Mesenchymal stem cell (in vitro differentiated cells and primary cell): ENCODE measurements at regions not wholly inside any gene's neighbourhood (a gene's known extent, or its start where the extent isn't known, plus 50 kb on each side); places are given as distances from the start of the nearest gene placed in this dataset.

Experiments used
- DNase-seq: peaks from one replicate; pipeline ENCODE4 v3.0.0-alpha.2; 2013
- H2AFZ ChIP-seq: one replicate; pipeline ENCODE4 v1.6.1; 2013; ENCODE audit warnings: low read depth, mild to moderate bottlenecking, control low read depth, inconsistent platforms, low read length, moderate library complexity
- H2AK5ac ChIP-seq: 2 replicates; pipeline ENCODE4 v1.6.1; 2013; ENCODE audit warnings: low read length, moderate library complexity, mild to moderate bottlenecking, inconsistent platforms; ENCODE audit not compliant: severe bottlenecking
- H2BK120ac ChIP-seq: one replicate; pipeline ENCODE4 v1.6.1; 2013; ENCODE audit warnings: low read depth, mild to moderate bottlenecking, inconsistent platforms, low read length, moderate library complexity
- H2BK12ac ChIP-seq, 2 experiments: one replicate each; pipeline ENCODE4 v1.6.1; 2013; ENCODE audit warnings: inconsistent platforms in 2 of 2, low read length in 2 of 2, mild to moderate bottlenecking in 2 of 2, moderate library complexity in 2 of 2, control low read depth in 1 of 2
- H2BK15ac ChIP-seq: one replicate; pipeline ENCODE4 v1.6.1; 2013; ENCODE audit warnings: mild to moderate bottlenecking, low read depth, inconsistent platforms; ENCODE audit not compliant: poor library complexity, severe bottlenecking
- H2BK5ac ChIP-seq: 2 replicates; pipeline ENCODE4 v1.6.1; 2013; ENCODE audit warnings: low read depth, mild to moderate bottlenecking, low read length, control low read depth, inconsistent platforms; ENCODE audit not compliant: poor library complexity, severe bottlenecking
- H3K14ac ChIP-seq, 2 experiments: one replicate each; pipeline ENCODE4 v1.6.1; 2013; ENCODE audit warnings: inconsistent platforms in 2 of 2, low read length in 2 of 2, control low read depth in 1 of 2, mild to moderate bottlenecking in 1 of 2, moderate library complexity in 1 of 2
- H3K18ac ChIP-seq, 2 experiments: one replicate each; pipeline ENCODE4 v1.6.1; 2013; ENCODE audit warnings: inconsistent platforms in 2 of 2, low read length in 2 of 2, control low read depth in 1 of 2, low read depth in 1 of 2, mild to moderate bottlenecking in 1 of 2
- H3K23ac ChIP-seq, 2 experiments: one replicate each; pipeline ENCODE4 v1.6.1; 2013; ENCODE audit warnings: inconsistent platforms in 2 of 2, low read length in 2 of 2, mild to moderate bottlenecking in 2 of 2, moderate library complexity in 2 of 2, control low read depth in 1 of 2
- H3K27ac ChIP-seq: 2 replicates; pipeline ENCODE4 v1.5.1; 2013; ENCODE audit warnings: mild to moderate bottlenecking, moderate library complexity, low read length, control low read depth, inconsistent platforms; ENCODE audit not compliant: poor library complexity, severe bottlenecking
- H3K27me3 ChIP-seq, 2 experiments: 2 replicates each; pipeline versions ENCODE4 v1.6.1 to v1.7.0; 2013; ENCODE audit warnings: low read length in 2 of 2, mild to moderate bottlenecking in 2 of 2, moderate library complexity in 2 of 2, control low read depth in 1 of 2, inconsistent platforms in 1 of 2; ENCODE audit not compliant: control insufficient read depth in 1 of 2, insufficient read depth in 1 of 2
- H3K36me3 ChIP-seq, 2 experiments: 2 replicates each; pipeline versions ENCODE4 v1.6.1 to v1.7.0; 2013; ENCODE audit warnings: low read length in 2 of 2, control low read depth in 1 of 2, inconsistent platforms in 1 of 2, low read depth in 1 of 2, mild to moderate bottlenecking in 1 of 2; ENCODE audit not compliant: insufficient read depth in 2 of 2, control insufficient read depth in 1 of 2
- H3K4ac ChIP-seq, 2 experiments: one replicate each; pipeline ENCODE4 v1.6.1; 2013; ENCODE audit warnings: inconsistent platforms in 2 of 2, low read length in 2 of 2, mild to moderate bottlenecking in 2 of 2, moderate library complexity in 2 of 2, control low read depth in 1 of 2, low read depth in 1 of 2
- H3K4me1 ChIP-seq: 2 replicates; pipeline ENCODE4 v1.6.1; 2013; ENCODE audit warnings: low read depth, low read length, control low read depth; ENCODE audit not compliant: control insufficient read depth, insufficient read depth
- H3K4me2 ChIP-seq: 2 replicates; pipeline ENCODE4 v1.6.1; 2013; ENCODE audit warnings: low read length, mild to moderate bottlenecking, inconsistent platforms; ENCODE audit not compliant: poor library complexity, severe bottlenecking
- H3K4me3 ChIP-seq, 2 experiments: 2 replicates each; pipeline versions ENCODE4 v1.5.1 to v1.7.0; 2013; ENCODE audit warnings: low read length in 2 of 2, mild to moderate bottlenecking in 2 of 2, control low read depth in 1 of 2, low read depth in 1 of 2; ENCODE audit not compliant: insufficient read depth in 1 of 2
- H3K79me1 ChIP-seq: replicated peaks from 2 replicates; pipeline ENCODE4 v1.6.1; 2013; ENCODE audit warnings: mild to moderate bottlenecking, control low read depth, low read length, inconsistent platforms; ENCODE audit not compliant: poor library complexity, severe bottlenecking
- H3K9ac ChIP-seq: 2 replicates; pipeline ENCODE4 v1.7.0; 2013; ENCODE audit warnings: mild to moderate bottlenecking, low read length, moderate library complexity
- H3K9me3 ChIP-seq: 2 replicates; pipeline ENCODE4 v1.7.0; 2013; ENCODE audit warnings: mild to moderate bottlenecking, low read length; ENCODE audit not compliant: control insufficient read depth
- H4K8ac ChIP-seq: one replicate; pipeline ENCODE4 v1.6.1; 2013; ENCODE audit warnings: inconsistent platforms, mild to moderate bottlenecking, low read length, moderate library complexity
- H4K91ac ChIP-seq: one replicate; pipeline ENCODE4 v1.6.1; 2013; ENCODE audit warnings: mild to moderate bottlenecking, low read length, inconsistent platforms
- WGBS: methylation state at CpG from one replicate; pipeline ENCODE4 v1.1.7; 2013; ENCODE audit warnings: mixed read lengths; 5-methylcytosine and 5-hydroxymethylcytosine counted together

DNA sequence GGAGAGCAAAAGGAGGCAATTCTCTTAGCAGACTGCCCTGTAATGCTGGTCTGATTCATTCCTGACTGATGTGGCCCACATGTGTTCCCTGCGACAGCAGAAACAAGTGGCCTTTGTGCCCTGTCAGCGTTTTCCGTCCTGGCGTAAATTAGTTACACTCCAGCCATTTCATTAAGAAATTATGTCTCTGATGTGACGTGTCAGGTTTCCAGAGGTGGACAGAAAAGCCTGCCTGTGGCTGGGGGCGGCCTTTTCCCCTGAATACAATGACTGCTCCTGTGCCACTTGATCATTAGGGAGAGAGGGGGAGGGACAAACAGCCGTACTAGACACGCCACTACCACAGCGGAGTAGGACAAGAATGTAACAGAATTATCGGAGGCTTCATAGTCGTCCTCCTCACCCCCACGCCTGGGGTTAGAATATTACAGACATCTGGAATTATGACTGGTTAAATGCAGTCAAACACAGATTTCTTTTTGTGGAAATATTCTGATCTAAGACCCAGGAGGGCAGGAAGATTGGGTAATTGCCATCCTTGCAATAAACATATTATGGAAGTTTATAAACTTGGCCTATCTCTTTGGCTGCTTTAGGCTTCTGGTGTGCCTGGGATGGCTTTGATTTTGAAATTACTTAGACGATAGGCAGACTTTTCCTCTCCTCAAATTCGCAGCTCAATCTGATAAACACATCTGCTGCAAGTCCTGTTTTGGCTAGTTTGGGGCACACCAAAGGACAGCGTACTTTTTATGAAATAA, 146.2 kb upstream of the BCOR start:
- Histone ChIP-seq H3K36me3 (no peaks in the 10 kb centered on the region), H3K9ac (no peak overlapping the region), H2BK12ac (peak overlapping the region in 1 of 2 experiments; percentile 39), H2AK5ac (no peak overlapping the region), H3K4me2 (no peak overlapping the region), H3K18ac (peak overlapping the region in 1 of 2 experiments; percentile 24), H3K4me3 (no peak overlapping the region), H3K27ac (no peak overlapping the region), H2AFZ (no peak overlapping the region), H2BK120ac (no peak overlapping the region), H2BK15ac (no peak overlapping the region), H3K9me3 (no peaks in the 10 kb centered on the region), H3K14ac (no peak overlapping the region), H3K23ac (no peak overlapping the region), H2BK5ac (no peak overlapping the region), H3K4me1 (no peaks in the 10 kb centered on the region), H3K79me1 (no peaks in the 10 kb centered on the region), H3K27me3 (peaks cover 0 to 41% of the 10 kb centered on the region in 2 experiments), H4K91ac (no peak overlapping the region), H3K4ac (no peak overlapping the region), H4K8ac (peak overlapping the region; percentile 41)
- DNase-seq = peak; percentile 42
- 53% methylated on average over 6 of the region's 15 CpGs for WGBS

- H3K18ac ChIP-seq = no peak overlapping the region
- no peak overlapping the region for H3K4me2 ChIP-seq
- no peak overlapping the region for H2BK15ac ChIP-seq
- H3K36me3 ChIP-seq = no peaks in the 10 kb centered on the region
- no peak overlapping the region for H4K8ac ChIP-seq
- H3K27me3 ChIP-seq = peaks cover 0 to 33% of the 10 kb centered on the region in 2 experiments
- no peak overlapping the region for H3K27ac ChIP-seq
- H2BK120ac ChIP-seq = no peak overlapping the region
- H3K79me1 ChIP-seq = no peaks in the 10 kb centered on the region
- peaks cover 6% of the 10 kb centered on the region for H3K9me3 ChIP-seq
- no peaks in the 10 kb centered on the region for H3K4me1 ChIP-seq
- DNase-seq = no peak
- H3K9ac ChIP-seq = no peak overlapping the region
- no peak overlapping the region for H3K4me3 ChIP-seq
- no peak overlapping the region for H2BK5ac ChIP-seq
- no peak overlapping the region for H4K91ac ChIP-seq
- no peak overlapping the region for H3K14ac ChIP-seq
- no peak overlapping the region for H3K4ac ChIP-seq
- H3K23ac ChIP-seq = no peak overlapping the region
- no peak overlapping the region for H2AFZ ChIP-seq
- no peak overlapping the region for H2AK5ac ChIP-seq
- H2BK12ac ChIP-seq = no peak overlapping the region
These were observed 143.1 kb upstream of the BCOR start for GRCh38 chrX:40240844-40241243.

GRCh38 chrX:40237731-40238178, 140.0 kb upstream of the BCOR start:
- no peak overlapping the region for H3K27ac ChIP-seq
- no peaks in the 10 kb centered on the region for H3K79me1 ChIP-seq
- H3K4me1 ChIP-seq = no peaks in the 10 kb centered on the region
- no peak overlapping the region for H3K18ac ChIP-seq
- no peak overlapping the region for H2BK12ac ChIP-seq
- H3K9ac ChIP-seq = no peak overlapping the region
- H2AK5ac ChIP-seq = no peak overlapping the region
- 67% methylated on average over 14 of the region's 14 CpGs for WGBS
- H3K9me3 ChIP-seq = peaks cover 10% of the 10 kb centered on the region
- no peak overlapping the region for H2BK5ac ChIP-seq
- no peak overlapping the region for H3K23ac ChIP-seq
- peaks cover 0 to 27% of the 10 kb centered on the region in 2 experiments for H3K27me3 ChIP-seq
- H2AFZ ChIP-seq = no peak overlapping the region
- no peaks in the 10 kb centered on the region for H3K36me3 ChIP-seq
- H3K14ac ChIP-seq = no peak overlapping the region
- no peak overlapping the region for H3K4me2 ChIP-seq
- H4K8ac ChIP-seq = no peak overlapping the region
- DNase-seq = no peak
- H3K4ac ChIP-seq = no peak overlapping the region
- no peak overlapping the region for H2BK15ac ChIP-seq
- no peak overlapping the region for H2BK120ac ChIP-seq
- H3K4me3 ChIP-seq = no peak overlapping the region
- no peak overlapping the region for H4K91ac ChIP-seq

DNA sequence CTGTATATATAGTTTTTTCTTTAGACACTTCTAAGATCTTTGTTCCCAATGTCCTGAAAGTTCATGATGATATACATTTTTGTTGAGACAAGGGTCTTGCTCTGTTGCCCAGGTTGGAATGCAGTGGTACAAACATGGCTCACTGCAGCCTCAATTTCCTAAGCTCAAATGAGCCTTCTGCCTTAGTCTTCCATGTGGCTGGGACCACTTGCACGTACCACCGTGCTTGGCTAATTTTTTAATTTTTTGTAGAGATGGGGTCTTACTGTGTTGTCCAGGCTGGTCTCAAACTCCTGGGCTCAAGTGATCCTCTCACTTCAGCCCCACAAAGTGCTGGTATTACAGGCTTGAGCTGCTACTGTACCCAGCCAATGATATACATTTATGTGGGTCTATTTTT, 132.9 kb upstream of the BCOR start:
- no peak overlapping the region for H3K4me2 ChIP-seq
- H3K9ac ChIP-seq = no peak overlapping the region
- H2BK12ac ChIP-seq = no peak overlapping the region
- no peak overlapping the region for H4K8ac ChIP-seq
- no peak overlapping the region for H2BK5ac ChIP-seq
- no peak overlapping the region for H3K23ac ChIP-seq
- no peak for DNase-seq
- no peak overlapping the region for H3K18ac ChIP-seq
- H3K4ac ChIP-seq = no peak overlapping the region
- no peak overlapping the region for H2AFZ ChIP-seq
- H2AK5ac ChIP-seq = no peak overlapping the region
- no peaks in the 10 kb centered on the region for H3K4me1 ChIP-seq
- H3K9me3 ChIP-seq = peaks cover 1% of the 10 kb centered on the region
- no peak overlapping the region for H3K27ac ChIP-seq
- no peaks in the 10 kb centered on the region for H3K36me3 ChIP-seq
- no peak overlapping the region for H3K4me3 ChIP-seq
- no peak overlapping the region for H3K14ac ChIP-seq
- H3K27me3 ChIP-seq = peaks cover 0 to 17% of the 10 kb centered on the region in 2 experiments
- no peaks in the 10 kb centered on the region for H3K79me1 ChIP-seq
- H4K91ac ChIP-seq = no peak overlapping the region
- no peak overlapping the region for H2BK120ac ChIP-seq
- WGBS = no CpG with 5 or more reads among the region's 2 CpGs
- no peak overlapping the region for H2BK15ac ChIP-seq
